EL (cell line): ENCODE measurements at regions not wholly inside any gene's neighbourhood (a gene's known extent, or its start where the extent isn't known, plus 50 kb on each side); places are given as distances from the start of the nearest gene placed in this dataset.

Experiments used
- DNase-seq: peaks from one replicate; pipeline ENCODE4 v3.0.0-alpha.2; 2016

DNA sequence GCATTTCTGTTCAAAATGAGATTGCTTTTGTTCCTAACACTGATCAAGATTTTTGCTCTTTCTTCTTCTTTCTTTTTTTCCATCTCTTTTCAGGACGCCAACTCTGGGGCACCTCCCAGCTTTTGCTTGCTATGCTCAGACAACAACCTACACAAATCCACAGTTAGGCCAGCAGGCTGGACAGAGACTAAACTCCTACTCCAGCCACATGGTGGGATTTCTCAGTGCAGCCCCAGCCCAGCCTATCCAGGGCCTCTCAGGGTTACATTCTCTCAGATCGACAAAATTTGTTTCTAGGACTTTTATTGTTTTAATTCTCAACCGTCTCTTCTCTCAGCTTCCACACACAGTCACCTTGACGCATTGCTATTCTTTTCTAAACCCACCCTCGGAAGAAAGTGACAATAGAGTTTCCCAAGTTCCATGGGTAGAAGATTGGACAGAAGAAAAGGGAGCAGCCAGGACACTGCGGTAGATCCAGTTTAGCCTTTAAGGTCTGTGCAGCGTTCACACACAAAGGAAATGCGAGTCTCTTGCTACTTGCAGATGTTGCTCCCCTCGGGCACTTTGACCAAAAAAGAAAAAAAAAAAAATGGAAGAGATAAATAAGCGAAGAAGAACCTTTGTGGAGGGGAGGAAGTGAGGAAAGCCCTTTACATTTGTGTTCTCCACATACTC lies 588.6 kb upstream of the GRAMD2B start:
- DNase-seq: no peak

DNA sequence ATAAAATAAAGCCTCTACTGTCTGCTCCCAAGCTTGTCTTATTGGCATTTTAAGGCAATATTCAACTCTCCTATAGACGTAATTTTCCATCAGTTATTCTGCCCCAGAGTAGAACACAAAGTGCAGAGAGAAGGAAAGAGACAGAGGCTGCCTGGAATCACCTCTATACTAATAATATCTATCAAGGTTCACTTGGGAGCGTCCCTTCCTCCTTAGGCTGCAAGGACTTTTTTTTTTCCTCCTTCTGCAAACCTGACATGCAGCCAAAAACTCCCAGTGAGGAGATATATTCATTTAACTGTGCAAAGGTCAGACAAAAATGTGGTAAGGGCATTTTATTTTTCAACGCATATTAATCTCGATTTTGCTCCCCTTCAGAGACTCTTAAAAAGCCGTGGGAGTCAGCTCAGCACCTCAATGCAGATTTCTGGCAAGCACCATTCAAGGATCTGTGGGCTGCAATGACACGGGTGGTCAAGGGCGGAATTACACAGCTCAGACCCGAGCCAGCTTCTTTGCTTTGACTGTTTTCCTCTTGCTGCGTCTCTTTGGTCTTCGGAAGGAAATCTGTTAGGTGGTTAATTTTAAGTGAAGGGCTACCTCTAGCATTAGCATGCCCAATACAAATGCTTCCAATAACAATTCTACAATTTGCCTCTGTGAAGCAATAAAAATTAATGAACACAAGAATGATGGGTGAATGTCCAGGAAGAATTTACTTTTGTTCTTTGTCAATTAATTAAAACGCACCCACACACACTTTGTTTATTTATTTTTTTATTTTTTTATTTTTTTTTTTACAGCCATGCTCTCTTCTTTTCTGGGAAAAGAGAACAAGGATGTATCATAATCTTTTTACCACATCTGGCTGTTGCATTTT lies 587.7 kb upstream of the GRAMD2B start:
- DNase-seq: peak; percentile 31

DNA sequence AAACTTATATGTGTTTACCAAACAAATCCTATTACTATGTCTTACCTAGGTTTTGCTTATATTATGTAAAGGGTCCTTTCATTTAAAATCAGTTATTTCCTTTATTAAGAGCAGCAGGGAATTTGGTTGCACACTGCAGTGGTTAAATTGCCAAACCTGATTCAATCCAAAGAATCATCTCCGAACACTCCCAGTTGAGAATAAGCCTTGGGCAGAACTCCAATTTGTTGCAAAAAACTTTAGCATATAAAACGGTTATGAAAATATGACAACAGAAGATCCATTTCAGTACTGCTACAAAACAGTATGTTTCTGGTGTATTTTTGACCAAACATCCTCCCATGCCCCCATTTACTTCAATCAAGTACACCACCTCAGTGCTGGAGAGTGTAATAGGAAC lies 587.0 kb upstream of the GRAMD2B start:
- no peak for DNase-seq

DNA sequence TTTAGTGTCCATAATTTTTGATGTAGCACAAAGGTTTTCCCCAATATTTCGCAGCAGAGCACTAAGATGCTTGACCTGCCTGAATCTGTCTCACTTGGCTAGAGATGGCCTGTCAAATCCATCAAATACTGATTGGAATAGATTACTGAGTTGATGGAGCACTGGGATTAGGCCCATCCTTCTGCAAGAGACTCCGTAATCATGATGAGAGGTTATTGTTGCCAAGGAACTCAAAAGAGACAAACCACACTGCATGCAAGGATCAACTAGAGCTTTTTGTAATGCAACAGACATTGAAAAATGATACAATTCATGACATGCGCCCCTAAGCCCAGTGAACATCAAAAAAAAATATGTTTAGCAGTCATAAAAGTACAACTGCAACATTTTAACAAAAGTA lies 585.3 kb upstream of the GRAMD2B start:
- DNase-seq: no peak

GRCh38 chr5:125847561-125847960 lies 575.6 kb upstream of the GRAMD2B start:
- DNase-seq: no peak

- DNase-seq: peak; percentile 2
Observed at GRCh38 chr5:125848751-125849150, 574.5 kb upstream of the GRAMD2B start.

GRCh38 chr5:125856949-125857348 lies 566.3 kb upstream of the GRAMD2B start:
- no peak for DNase-seq

- DNase-seq: no peak
Observed at GRCh38 chr5:125863579-125863978, 559.6 kb upstream of the GRAMD2B start.

DNA sequence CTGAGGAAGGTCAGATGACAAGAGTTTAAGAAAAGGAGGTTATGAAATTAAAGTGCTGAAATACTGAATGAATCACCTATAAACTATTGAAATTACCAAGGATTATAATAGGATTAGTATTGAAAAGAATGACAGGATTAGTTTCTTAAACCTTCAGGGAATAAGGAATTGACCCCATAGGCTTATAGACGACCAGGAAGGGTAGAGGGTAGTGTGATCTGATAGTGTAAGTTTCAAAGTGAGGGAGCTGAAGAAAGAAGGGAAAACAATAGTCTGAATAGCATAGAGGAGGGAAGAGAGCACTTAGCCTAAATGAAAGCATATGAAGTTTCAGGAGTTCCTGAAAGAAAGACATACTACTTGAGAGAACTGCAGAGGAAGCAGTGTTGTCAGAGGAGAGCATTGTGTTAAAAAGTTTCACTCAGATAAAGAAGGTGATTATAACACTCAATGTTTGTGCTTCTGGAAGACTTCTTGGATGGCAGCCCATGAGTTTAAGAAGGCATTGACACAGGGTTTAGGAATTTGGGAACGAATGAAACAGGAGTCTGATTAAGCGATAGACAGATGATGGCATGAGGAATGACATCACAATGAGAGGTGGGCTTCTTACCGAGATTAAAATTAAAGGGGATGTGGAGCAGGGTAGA lies 557.9 kb upstream of the GRAMD2B start:
- peak; percentile 33 for DNase-seq

- no peak for DNase-seq
Observed at GRCh38 chr5:125868036-125868435, 555.2 kb upstream of the GRAMD2B start.

DNA sequence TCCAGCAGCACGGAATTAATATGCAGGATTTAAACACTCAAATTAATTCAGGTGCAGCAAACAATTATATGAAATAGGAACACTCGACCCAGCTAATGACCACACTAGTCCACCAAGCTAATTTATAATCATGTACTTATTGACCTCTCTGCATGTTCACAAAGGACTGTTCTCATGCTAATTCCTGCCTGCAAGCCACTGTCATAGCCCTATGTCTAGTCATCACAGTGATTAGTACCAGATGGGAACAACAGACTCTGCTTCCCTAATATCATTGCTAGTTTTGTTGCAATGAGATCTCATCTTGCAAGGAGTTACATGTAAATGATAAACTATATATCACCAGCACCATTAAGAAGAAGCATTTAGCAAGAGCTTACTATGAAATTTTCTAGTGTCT lies 553.0 kb upstream of the GRAMD2B start:
- peak; percentile 40 for DNase-seq

GRCh38 chr5:125874057-125874456 lies 549.2 kb upstream of the GRAMD2B start:
- DNase-seq: no peak

DNA sequence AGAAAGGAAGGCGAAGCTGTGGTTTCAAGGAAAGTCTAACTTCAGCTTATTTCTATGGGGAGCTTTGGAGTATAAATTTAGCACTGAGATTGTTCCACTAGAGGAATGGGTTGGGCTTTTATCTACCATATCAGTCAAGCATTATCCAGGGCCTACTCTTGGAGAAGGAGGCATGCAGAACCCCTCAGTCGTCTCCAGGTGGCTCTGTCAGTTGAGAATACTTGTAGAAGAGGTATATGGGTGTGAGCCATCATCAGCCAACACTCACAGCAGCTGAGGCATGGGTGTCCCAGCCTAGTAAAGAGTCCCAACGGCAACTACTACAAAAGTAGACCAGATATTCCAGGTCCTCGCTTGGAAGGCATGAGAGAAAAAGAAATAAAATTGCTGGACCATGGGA lies 548.5 kb upstream of the GRAMD2B start:
- DNase-seq: no peak

GRCh38 chr5:125877248-125877647 lies 546.0 kb upstream of the GRAMD2B start:
- no peak for DNase-seq

DNA sequence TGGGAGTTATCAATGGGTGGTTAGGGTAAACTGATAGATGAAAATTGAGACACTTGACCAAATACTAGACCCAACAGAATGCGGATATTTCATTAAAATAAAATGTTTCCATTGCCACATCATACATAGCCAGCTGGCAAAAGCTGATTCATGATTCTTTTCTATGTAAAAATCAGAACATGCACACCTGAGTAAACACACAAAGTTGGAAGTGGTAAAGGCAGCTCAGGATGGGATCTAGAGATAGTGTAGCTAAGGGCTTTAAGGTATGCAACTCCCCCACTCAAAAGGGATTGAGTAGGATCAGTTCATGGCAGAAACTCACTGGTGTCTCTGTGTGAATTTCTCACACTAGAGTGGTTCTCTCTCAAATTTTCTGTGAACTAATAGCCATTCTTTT lies 541.1 kb upstream of the GRAMD2B start:
- no peak for DNase-seq

DNA sequence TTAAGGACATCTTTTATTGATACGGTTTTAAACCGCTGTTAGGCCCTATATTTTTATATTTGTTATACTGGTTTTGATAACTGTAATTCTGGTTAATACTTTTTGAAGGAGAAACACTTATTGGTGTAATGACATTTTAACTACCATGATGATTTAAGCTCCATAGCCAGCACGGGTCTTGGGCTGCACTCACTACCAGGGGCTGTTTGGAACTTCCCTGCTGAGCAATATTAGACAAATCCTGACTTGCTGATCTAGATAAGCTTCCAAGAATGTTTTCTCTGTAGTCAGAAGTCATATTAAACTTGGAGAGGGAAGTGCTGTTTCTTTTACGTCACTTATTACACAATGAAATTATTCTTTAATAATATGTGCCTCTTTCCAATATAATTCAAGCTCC lies 540.0 kb upstream of the GRAMD2B start:
- no peak for DNase-seq

DNA sequence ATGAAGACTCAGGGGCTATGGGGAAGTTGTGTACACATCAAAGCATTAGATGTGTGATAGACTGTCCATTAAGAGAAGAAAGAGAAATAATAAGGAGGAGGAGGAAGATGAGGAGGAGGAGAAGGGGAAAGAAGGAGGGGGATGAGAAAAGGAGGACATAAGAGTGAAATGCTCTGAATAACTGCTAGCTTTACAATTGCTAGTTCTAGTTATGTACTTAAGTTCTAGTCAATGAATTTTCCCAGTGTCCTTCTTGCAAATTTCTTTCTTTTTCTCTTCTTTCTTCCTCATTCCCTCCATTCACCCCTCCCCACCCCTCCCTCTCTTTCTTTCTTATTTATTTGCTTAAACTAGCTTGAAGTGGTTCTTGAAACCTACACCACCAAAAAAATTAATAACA lies 534.9 kb upstream of the GRAMD2B start:
- DNase-seq: no peak

GRCh38 chr5:125890511-125890931 lies 532.7 kb upstream of the GRAMD2B start:
- peak; percentile 4 for DNase-seq

DNA sequence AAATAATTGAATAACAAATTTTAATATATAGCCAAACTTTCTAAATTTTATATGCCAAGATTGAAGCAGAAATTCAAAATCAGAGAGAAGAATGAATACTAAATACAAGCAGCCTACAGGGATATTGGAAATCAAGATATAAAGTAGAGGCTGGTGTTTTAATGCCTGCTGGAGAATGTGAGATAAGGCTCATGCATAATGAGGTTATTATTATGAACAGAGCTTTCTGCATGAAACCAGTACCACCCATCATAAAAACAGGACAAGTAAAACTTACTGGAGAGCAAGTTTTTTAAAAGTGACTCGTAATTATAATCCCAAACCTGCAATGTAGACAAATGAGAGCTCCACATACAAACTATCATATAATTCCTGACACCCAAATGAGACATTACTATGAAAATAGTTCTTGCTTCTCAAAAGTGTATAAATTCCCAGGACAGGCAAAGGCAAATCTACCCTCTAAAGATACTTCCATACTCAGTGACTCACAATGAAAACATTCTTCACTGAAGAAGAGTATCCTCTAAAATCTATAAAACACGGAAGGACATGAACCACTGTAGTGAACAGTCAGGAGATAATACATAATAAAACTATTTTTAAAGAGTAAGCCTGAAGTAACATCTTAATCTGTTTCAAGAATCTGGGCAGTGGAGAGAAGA lies 532.0 kb upstream of the GRAMD2B start:
- DNase-seq: peak; percentile 40

DNA sequence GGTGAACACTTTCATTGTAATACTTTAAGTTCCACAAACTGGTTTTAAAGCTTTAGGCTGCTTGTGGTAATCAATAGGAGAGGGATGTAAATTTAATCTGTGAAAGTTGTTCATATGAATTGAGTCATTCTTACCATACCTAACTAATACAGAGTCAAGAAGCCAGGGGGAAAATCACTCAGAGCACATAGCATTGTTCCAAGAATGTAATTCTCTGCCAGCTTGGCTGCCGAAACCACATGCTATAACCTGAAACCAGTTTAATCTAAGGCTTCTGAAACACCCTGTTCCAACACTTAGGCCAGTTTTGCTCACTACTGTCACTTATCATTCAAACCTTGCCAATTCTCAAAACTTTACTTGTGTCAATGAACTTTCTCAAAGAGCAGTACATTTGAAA lies 528.8 kb upstream of the GRAMD2B start:
- no peak for DNase-seq

DNA sequence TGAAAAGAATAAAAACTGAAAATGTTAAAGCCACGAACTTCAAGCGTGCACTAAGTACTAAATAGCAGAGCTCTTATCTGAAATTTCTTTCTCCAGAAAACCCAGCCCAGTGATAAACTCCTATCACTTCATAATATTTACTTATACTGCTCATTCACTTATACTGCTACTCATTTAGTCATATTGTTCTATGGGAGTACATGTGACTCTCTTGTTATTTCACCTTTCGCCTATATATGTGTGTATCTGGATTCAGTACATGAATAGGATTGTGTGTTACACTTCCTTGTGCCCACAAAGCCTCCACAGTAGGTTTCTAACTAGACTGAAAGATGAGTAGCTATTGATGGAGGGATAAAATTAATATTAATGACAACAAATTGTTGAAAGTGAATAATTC lies 526.8 kb upstream of the GRAMD2B start:
- no peak for DNase-seq

GRCh38 chr5:125897089-125897488 lies 526.1 kb upstream of the GRAMD2B start:
- DNase-seq: no peak

DNA sequence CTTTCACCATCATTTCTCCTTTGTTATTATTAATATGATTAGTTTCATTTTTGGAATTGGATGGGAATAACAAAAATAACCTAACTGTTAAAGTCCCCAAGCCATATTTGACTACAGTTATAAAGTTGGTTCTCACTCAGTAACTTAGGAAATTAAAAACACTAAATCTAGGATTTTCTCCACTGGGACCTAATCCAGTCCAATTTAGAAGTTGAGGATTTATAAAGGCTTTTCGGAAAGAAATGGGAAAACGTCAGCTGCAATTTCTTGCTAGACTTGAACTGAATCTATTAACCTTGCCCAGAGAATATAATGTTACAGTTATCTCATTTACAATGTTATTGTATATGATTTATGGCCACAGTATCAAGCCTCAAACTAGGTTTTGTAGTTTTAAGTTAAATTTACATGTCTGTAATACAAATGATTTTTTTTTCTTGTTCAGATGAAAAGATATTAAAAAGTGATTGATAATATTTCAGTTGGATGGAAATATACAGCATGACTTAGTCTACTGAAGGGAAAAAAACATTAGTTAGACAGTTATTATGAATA lies 524.3 kb upstream of the GRAMD2B start:
- DNase-seq: no peak
